ENCODE measurements at regions not wholly inside any gene's neighbourhood (a gene's known extent, or its start where the extent isn't known, plus 50 kb on each side); places are given as distances from the start of the nearest gene placed in this dataset.

DNA sequence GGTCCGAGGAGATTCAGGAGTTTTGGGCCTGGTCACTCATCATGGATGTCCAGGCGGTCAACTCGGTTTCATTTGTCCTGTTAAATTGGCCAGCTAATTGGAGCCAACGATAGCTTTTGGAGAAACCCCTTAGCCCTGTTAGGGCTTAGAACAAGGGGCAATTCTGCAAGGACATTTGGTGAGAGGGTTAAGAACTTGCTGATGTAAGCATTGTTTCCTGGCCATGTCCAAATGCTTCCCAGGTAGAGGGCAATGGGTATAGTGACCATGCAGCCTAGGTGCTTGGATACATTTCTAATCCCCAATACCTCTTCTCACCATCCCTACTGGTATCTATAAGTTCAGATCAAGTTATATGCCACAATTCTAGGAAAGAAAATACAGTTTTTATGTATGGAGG is 131.5 kb downstream of the RPS24 start:
- TF ChIP-seq CTCF (IDR thresholded peaks at IDR 0.05): no peak
- TF ChIP-seq EP300 (IDR thresholded peaks at IDR 0.05): no peak
- no peak for TF ChIP-seq POLR2AphosphoS5 (IDR thresholded peaks at IDR 0.05)

All from suprapubic skin (tissue), 4 donors.